Ramos (cell line): ENCODE measurements at regions not wholly inside any gene's neighbourhood (a gene's known extent, or its start where the extent isn't known, plus 50 kb on each side); places are given as distances from the start of the nearest gene placed in this dataset.
"Not testable (repeated sequence)": the region's sequence is repeated elsewhere in the genome, so short reads cannot be mapped to it uniquely, and the experiment has no call there.

Experiments used
- in situ Hi-C: fragments of 300-500 bp; cut with MboI; formaldehyde crosslinking; loops from one replicate; pipeline ENCODE4 v1.14.3; 2022; ENCODE audit warnings: low sequenced_read_pairs; ENCODE audit not compliant: unreplicated experiment

- in situ Hi-C loops, result no loop called here
These were observed 1461.0 kb downstream of the AMY1C start for GRCh38 chr1:105210747-105211146.

- in situ Hi-C loops, result no loop called here
These were observed 1481.7 kb downstream of the AMY1C start for GRCh38 chr1:105231378-105231777.

- in situ Hi-C loops, result no loop called here
These were observed 1493.7 kb downstream of the AMY1C start for GRCh38 chr1:105243411-105243810.

GRCh38 chr1:105243969-105244368, 1494.3 kb downstream of the AMY1C start:
- in situ Hi-C loops, result no loop called here

DNA sequence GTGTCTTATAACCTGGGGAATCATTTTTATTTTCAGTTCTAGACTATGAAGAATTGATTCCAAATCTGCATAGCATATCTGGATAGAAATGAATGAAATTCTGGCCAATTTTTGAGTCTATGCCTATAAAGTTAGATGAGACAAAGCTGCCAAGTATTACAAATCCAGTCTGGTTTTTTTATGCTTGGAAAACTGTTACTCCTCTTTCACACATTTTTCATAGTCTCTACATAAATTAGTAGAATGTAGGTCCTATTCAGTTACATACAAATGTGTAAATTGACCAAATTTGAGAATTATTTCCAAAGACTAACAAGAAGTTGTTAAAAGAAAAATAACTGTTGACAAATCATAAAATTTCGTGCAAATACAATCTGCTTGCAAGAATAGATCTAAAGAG, 1505.2 kb downstream of the AMY1C start:
- in situ Hi-C loops, result no loop called here

GRCh38 chr1:105260001-105260400, 1510.3 kb downstream of the AMY1C start:
- in situ Hi-C loops, result no loop called here

GRCh38 chr1:105270966-105271365, 1521.3 kb downstream of the AMY1C start:
- in situ Hi-C loops, result no loop called here

GRCh38 chr1:105272376-105272775, 1522.7 kb downstream of the AMY1C start:
- in situ Hi-C loops, result not testable (repeated sequence)

DNA sequence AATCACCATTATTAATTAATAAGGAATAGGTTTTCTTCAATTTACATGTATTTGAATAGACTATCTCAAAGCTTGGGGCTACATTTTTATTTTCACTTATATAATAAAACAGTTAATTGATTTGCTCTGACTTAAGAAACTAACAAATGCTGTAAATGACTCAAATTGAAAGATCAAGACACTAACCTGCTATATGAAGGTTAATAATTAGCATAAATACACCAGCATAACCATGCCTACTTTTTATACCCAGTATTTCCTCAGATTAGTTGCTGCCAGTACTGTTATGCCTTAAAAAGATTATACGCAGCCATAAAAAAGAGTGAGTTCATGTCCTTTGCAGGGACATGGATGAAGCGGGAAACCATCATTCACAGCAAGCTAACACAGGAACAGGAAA, 1545.1 kb downstream of the AMY1C start:
- in situ Hi-C loops, result no loop called here

- in situ Hi-C loops, result no loop called here
These were observed 1560.4 kb downstream of the AMY1C start for GRCh38 chr1:105310063-105310462.

DNA sequence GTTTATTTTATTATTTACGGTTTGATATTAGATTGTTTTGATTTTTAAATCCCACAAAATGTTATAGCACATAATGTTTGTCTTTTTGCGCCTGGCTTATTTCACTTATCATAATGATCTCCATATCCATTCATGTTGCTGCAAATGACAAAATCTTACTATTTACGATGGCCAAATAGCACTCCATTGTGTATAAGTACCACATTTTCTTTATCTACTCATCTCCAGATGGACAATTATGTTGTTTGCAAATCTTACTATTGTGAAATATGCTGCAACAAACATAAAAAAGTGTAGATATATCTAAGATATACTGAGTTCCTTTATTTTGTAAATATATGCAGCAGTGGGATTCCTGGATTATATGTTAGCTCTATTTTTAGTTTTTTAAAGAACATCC, 1568.3 kb downstream of the AMY1C start:
- in situ Hi-C loops, result no loop called here

DNA sequence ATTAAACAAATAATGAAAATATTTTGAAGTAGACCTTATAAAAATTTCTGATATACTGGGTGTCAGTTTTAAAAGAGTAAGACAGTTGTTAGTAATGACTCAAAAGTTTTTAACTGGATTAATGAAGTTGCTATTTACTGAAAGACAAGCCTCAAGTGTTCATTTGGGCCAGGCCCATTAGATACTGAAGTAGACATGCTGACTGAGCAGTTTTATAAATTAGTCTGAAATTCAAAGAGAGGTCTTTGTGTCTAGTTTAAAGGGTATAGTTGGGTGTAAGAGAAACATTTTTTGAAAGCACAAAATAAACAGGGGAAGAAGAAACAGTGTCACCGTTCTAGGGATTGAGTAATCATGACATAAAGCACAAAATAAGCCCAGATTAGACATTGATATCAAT, 1577.2 kb downstream of the AMY1C start:
- in situ Hi-C loops, result no loop called here

DNA sequence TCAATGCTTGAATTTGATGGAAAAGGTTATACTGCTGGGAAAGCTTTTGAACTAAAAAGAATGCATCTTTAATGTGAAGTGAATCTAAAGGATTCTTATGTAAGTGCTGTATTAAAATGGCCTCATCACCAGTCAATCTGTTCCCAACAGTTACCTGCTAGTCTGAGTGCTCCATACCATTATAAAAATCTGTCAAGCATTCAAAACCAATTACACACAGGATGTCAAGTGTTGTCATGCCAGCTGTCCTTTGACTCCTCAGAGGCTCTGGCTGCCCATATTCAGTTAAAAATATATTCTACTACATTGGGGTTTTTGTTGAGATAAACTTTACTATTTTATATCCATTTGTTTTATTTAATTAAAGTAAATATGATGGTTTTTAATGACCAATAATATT, 1587.7 kb downstream of the AMY1C start:
- in situ Hi-C loops, result no loop called here

- in situ Hi-C loops, result no loop called here
These were observed 1593.6 kb downstream of the AMY1C start for GRCh38 chr1:105343317-105343716.

- in situ Hi-C loops, result no loop called here
These were observed 1609.8 kb downstream of the AMY1C start for GRCh38 chr1:105359457-105359856.

GRCh38 chr1:105362438-105362837, 1612.7 kb downstream of the AMY1C start:
- in situ Hi-C loops, result no loop called here

DNA sequence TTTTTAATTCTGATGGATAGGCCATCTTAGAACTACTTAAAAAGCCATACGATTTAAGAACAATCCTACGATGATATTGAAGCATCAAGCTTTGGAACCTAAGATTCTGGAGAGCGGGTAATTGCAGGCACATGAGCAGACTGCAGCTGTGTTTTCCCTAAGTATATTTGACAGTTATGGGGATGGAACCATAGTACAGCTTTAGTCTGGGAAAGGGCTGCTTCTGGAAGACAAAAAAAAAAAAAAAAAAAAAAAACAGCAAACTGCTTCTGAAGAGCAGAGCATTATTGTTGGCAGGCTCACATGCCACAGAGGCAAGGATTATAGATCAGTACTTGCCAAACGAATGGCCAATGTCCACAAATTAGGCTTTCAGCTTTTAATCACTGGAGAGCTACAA, 1618.7 kb downstream of the AMY1C start:
- in situ Hi-C loops, result no loop called here

- in situ Hi-C loops, result no loop called here
These were observed 1624.0 kb downstream of the AMY1C start for GRCh38 chr1:105373681-105374080.

DNA sequence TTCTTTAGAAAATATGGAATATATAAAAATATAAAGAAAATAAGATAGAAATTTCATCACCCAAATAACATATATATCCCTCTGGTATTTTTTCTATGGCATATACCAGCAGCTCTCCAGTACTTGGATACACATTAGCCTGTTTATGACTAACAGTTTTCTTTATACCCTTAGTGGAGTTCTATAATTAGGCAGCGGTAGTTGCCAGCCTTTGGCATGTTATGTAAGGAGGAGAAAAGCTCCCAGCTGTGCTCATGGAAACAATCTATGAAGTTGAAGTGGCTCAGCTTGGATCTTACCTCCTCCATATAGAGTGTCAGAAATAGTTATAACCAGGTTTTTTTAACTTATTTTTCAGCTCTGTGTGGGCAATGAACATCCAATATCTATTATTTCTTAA, 1636.8 kb downstream of the AMY1C start:
- in situ Hi-C loops, result no loop called here

- in situ Hi-C loops, result no loop called here
These were observed 1646.3 kb downstream of the AMY1C start for GRCh38 chr1:105396001-105396400.

- in situ Hi-C loops, result no loop called here
These were observed 1649.2 kb downstream of the AMY1C start for GRCh38 chr1:105398909-105399308.

GRCh38 chr1:105399716-105400115, 1650.0 kb downstream of the AMY1C start:
- in situ Hi-C loops, result no loop called here

DNA sequence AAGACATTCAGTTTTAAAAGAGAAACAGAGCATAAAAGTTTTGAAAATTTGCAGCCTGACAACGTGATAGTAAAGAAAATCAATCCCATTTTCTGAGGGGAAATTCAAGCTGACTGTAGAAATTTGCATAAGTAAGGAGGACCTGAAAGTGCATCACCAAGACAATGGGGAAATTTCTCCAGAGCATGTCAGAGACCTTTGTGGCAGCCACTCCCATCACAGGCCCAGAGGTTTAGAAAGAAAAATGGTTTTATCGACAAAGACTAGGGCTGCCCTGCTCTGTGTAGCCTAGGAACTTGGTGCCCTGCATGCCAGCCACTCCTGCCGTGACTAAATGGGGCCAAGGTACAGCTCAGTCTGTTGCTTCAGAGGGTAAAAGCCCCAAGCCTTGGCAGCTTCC, 1640.2 kb upstream of the PRMT6 start:
- in situ Hi-C loops, result no loop called here
